Glomerular endothelial cell (primary cell): ENCODE measurements at regions not wholly inside any gene's neighbourhood (a gene's known extent, or its start where the extent isn't known, plus 50 kb on each side); places are given as distances from the start of the nearest gene placed in this dataset.

Experiments
- DNase-seq: peaks from one replicate; pipeline ENCODE4 v3.0.0-alpha.2; 2011; ENCODE audit warnings: low read depth, low spot score; ENCODE audit errors: extremely low read depth

- no peak for DNase-seq
Observed at GRCh38 chr2:70397186-70397585, 95.3 kb upstream of the FAM136A start.

- no peak for DNase-seq
Observed at GRCh38 chr2:70396612-70397011, 94.7 kb upstream of the FAM136A start.

DNA sequence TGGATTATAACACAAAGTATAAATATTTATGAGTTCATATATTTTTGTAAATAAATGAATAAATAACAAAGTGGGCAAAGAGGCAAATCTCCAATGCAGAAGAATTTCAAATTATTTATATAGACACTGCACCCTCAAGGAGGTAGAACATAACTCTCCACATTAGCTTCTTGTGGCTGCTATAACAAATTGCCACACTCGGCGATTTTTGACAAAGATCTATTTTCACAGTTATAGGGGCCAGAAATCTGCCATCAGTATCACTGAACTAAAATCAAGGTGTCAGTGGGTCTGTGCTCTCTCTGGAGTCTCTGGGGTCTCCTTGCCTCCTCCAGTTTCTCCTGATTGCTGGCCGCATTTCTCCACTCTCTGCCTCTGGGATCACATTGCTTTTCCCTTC lies 92.0 kb upstream of the FAM136A start:
- no peak for DNase-seq

GRCh38 chr2:70391988-70392387 lies 90.1 kb upstream of the FAM136A start:
- DNase-seq: no peak

GRCh38 chr2:70391259-70391658 lies 89.4 kb upstream of the FAM136A start:
- DNase-seq: no peak

DNA sequence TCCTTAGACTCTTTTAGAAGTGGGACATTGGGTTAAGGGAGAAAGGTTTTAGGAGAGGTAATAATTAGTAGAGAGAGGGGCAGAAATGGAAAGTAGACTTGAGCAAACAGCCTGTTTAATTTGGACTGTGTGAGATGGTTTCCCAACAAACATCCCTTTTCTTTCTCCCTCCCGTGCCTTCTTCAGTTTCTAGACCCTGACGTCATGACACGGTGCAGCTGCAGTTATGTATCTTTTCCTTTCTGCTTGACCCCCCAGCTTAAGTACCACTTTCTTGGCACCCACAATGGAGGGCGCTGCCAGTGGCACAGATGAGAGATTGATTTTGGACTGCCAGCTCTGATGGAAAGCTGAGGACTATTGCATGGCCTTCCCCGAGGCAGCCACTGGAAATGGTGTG lies 86.9 kb upstream of the FAM136A start:
- DNase-seq: no peak

DNA sequence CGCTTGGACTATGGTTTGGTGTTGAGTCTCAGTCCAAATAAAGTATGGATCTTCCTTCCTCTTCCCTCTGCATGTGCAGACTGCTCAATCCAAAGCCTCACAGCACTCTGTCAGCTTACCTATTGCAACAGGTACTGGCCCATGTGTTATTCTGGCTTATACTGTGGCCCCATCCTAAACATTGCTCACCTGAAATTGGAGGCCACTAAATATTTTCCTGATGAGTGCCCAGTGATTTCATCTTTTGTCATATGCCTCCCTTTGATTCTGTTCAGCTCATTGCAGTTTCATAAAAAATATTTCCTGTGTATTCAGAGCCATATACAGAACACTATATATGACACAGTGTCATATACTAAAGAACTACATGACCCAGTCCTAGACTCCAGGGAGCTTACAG lies 86.3 kb upstream of the FAM136A start:
- no peak for DNase-seq

- no peak for DNase-seq
Observed at GRCh38 chr2:70385966-70386595, 84.2 kb upstream of the FAM136A start.

GRCh38 chr2:70385204-70385603 lies 83.3 kb upstream of the FAM136A start:
- no peak for DNase-seq

- no peak for DNase-seq
Observed at GRCh38 chr2:70381821-70382220, 80.0 kb upstream of the FAM136A start.

DNA sequence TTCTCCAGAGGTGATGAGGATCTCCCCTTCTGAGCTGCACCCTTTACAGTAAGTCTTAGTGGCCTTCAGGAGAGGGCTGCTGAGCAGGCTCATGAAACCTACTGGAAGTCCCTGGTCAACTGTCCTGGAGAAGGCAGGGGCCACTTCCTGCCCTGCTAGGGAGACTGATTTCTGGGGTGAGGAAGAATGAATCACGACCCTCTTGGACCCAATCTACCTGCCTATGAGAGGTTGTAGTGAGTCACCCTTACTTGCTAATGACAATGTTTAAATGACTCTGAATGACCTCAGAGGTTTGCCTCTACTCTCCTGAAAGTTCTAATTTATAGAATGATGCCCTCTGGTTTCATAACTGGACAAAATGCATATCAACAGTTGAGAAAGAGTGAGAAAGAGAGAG lies 79.4 kb upstream of the FAM136A start:
- DNase-seq: no peak

GRCh38 chr2:70380621-70381020 lies 78.8 kb upstream of the FAM136A start:
- no peak for DNase-seq

GRCh38 chr2:70374616-70375015 lies 72.7 kb upstream of the FAM136A start:
- DNase-seq: no peak

DNA sequence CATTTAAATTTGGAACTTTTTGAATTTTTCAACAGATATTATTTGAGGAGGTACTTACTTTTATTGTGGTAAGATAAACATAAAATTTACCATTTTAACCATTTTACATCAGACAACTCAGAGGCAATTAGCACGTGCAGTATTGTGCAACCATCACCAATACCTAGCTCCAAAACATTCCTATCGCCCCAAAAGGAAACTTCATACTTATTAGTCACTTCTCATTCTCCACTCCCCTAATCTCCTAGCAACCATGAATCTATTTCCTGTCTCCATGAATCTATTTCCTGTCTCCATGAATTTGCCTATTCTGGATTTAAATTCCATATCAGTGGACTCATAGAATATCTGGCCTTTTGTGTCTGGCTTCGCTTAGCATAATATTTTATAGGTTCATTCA lies 69.9 kb upstream of the FAM136A start:
- DNase-seq: peak; percentile 78

- no peak for DNase-seq
Observed at GRCh38 chr2:70369082-70369481, 67.2 kb upstream of the FAM136A start.

- DNase-seq: no peak
Observed at GRCh38 chr2:70368545-70368944, 66.7 kb upstream of the FAM136A start.

DNA sequence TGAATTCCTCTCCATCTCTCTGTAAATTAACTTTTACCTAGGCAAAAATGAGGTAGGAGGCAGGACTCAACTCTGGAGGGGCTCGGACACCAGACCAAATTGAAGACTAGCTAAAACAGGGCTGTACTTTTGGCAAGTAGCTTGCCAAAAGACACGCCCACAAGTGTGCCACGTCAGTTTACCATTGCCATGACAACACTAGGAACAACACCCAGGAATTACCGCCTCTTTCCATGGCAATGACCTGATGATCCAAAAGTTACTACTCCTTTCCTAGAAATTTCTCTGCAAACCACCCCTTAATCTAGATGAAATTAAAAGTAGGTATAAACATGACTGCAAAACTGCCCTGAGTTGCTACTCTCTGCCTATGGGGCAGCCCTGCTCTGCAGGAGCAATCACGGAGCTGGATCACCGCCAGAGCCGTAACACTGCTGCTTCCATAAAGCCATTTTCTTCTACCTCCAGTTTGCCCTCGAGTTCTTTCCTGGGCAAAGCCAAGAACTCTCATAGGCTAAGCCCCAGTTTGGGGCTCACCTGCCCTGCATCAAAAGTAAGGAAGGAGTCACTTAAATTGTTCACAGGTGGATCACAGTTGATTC lies 66.0 kb upstream of the FAM136A start:
- no peak for DNase-seq

DNA sequence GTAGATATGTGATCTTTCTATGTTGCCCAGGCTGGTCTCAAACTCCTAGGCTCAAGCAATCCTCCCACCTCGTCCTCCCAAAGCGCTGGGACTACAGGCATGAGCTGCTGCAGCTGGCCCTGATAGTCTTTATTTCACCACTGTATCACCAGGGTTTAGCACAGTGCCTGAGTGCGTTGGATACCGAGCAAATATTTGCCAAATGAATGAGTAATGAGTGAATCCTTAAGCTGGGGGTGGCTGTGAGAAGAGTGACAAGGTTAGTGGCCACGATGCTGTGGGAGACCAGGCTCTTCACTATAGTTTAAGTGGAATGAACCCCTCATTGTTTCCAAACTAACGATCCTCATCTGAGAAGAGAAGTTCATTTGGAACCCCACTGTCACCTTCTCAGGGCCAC lies 60.8 kb upstream of the FAM136A start:
- DNase-seq: no peak

GRCh38 chr2:70360661-70361270 lies 58.9 kb upstream of the FAM136A start:
- no peak for DNase-seq

GRCh38 chr2:70357684-70358071 lies 55.8 kb upstream of the FAM136A start:
- no peak for DNase-seq

- peak; percentile 60 for DNase-seq
Observed at GRCh38 chr2:70356941-70357683, 55.2 kb upstream of the FAM136A start.
